NCI-H2171 (cell line): ENCODE measurements at regions not wholly inside any gene's neighbourhood (a gene's known extent, or its start where the extent isn't known, plus 50 kb on each side); places are given as distances from the start of the nearest gene placed in this dataset.

Source experiments
- DNase-seq: peaks from one replicate; lab custom pipeline; 2025; lab: John Stamatoyannopoulos, UW

DNA sequence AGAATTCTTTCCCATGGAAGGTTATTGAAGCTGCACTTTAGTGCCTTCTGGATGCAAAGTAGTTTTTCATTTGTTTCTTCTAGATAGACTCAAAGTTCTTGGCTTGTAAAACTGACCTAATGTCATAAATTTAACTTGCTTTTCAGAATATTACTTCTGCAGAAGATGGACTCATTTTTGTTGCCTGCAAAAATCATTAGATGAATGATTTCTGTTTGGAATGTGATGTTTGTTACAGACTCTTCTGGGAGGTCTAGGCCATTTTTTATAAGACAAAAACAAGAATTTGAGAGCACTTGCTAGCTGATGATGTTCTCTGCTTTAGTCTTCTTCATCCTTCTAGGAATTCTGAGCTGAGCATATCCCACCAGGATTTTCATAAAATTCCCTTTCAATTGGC is 308.6 kb upstream of the GIMD1 start:
- no peak for DNase-seq

DNA sequence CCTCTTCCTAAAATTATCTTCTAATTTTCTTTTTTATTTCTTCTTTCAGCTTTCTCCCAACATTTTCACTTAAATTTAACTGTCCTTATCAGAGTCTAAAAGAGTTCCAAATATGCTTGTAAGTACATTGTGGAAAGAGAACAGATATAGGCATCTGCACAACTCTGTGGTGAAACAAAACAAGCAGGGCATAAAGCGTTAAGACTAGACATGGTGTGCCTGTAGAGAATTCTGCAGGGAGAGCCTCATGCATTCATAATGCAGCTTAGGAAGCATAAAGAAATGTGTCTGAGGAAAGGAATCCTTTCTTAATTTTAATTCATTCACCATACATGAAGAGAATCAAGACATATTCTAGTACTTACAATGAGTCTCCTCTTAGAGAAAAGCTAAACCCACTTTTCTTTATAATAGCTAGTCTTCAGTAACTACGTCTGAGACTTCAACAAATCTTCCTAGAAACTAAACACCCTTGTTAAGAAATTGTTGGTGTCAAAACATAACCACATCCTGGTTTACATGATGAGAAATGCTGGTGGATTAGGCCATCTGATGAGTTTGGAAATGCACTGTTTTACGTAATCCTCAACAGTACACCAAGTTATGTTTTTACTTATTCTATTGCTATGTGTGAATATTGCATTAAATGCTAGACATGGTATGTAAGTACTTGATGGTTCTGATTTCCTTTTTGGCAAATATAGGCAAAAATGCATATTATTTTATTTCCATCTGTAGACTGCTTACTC is 307.8 kb upstream of the GIMD1 start:
- DNase-seq: no peak

DNA sequence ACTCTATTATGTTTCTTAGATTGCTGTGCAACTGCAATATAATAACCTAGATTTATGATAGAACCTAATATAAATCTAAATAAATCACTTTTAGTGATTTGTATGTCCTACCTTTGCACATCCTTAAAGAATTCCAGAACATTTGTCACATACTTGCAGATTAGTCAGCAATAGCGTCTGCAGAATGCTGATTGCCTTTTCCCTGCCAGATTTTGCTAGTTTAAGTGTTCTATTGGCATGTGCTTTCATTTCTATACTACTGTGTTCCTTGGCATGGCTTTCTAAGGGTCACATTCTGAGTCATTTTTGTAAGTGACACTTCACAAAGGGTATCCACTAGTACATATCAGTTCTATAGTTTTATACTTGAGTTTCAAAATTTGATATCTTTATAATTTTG is 303.1 kb upstream of the GIMD1 start:
- no peak for DNase-seq

DNA sequence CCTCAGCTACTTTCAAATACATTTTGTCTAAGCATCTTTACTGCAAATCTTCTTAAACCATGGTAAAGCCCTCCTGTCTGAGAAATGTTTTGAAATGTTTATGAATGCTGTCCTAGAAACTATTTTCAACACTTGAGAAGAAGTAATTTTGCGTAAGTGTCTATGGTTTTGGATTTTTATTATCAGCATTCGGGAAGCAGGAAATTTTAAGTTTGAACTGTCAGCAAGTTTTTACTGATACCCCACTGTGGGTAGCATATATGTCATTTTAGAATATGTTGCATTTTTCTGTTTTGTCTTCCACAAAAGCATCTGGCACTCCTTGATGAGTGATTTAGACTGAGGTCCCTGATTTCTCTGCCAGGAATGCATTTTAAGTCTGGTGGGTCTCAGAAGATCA is 302.4 kb upstream of the GIMD1 start:
- no peak for DNase-seq

DNA sequence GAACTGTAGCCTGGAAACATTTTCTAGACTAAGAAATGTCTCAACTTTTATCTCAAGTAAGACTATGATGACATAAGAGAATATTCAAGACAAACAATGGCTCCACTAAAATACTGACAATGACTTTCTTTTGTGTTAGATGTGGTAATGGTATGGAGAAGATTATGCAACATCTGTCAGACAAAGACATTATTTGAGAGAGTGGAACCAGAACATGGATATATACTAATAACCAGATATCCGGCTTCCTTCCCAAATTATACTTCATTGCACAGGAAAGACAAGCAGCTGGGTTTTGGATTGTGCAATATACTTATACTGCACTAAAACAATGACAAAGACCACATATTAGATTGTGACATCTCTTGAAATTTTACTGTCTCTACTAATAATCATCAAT is 290.8 kb upstream of the GIMD1 start:
- no peak for DNase-seq

DNA sequence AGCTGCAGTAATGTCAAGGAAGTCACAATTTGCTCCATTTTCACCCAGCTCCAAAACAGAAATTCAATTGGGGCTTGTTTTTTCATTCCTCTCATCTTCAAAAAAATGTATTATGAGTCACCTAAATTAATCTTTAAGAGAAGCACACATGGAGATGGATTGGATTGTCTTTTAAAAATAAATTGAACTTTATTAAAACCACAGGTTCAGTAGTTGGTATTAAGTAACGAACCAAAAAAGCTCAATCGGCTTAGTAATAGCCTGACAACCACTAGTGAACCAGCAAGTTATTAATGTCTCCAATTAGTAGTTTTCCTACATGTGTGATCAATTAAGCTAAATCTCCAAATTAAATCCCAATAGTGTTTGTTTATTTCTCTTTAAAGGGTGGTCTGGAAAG is 283.5 kb upstream of the GIMD1 start:
- DNase-seq: no peak

DNA sequence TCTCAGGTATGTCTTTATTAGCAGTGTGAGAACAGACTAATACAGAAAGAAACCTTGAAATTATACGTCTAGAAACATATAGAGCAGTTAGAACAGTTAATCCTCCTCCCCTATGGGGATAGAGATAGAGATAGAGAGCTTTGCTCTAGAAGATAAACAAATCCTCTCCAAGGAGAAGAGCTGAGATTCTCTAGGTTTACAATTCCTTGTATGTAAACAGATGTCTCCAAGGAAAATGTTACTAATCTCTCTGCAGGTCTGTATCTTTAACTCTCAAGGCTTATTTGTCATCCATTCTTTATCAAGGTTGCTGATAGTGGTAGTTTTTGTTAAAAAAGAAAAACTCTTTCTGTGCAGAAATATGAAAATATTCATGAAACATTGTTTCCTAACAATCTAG is 282.1 kb upstream of the GIMD1 start:
- no peak for DNase-seq

DNA sequence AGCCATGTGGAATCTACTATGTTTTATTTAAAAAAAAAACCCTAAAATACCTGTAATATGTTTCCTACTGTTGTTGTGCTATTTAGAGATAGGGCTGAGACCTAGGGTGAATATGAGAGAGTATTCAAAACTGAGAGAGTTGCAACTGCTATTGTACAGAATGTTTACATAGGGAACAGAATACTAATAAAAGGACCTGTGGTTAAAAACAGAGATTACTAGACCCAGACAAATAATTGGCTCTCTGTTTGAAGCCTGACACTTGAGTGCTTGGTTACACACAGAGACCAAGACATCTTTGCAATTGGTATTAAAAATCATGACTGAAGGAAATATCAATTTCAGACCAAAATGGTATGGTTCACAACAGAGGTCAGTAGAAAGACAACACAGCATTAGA is 278.9 kb upstream of the GIMD1 start:
- DNase-seq: no peak

DNA sequence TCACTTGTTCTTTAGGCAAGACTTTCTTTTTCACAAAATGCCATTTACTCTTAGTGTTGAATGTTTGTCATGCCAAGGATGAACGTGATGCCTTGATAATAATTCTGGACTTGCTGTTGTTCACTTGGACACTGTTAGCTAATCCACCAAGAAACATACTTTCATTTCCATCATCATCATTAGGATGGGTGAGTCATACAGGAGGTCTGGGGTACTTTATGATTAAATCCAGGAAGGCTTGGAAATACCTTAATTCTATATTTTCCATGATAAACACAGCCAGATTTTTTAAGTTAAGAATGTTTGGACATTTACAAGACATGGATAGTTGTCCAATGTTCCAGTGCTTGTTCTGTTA is 260.7 kb upstream of the GIMD1 start:
- DNase-seq: no peak

DNA sequence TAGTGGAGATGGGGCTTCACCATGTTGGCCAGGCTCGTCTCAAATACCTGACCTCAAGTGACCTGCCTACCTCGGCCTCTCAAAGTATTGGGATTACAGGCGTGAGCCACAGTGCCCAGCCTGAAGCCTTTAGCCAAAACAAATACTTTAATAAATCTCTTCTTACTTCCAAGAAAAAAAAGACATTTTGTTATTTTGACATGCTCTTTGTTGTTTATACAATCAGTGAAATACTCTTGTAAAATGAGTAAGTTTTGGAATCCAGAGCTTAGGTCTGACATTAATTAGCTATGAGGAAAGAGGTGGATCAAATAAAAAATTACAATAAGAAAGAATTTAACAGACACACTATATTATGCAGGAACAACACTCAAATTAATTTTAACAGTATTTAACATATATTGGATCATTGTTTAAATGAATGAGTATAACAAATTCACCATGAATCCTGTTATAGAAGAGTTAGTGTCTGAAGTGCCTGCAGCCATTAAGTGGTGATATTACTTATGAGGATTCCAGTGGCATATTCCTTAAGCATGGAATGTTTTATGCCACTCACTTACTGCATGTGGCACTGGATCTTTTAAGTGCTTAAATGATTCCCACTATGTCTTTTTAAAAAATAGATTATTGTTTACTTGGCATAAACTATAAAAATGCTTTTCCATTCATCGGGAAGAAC is 260.1 kb upstream of the GIMD1 start:
- DNase-seq: no peak

DNA sequence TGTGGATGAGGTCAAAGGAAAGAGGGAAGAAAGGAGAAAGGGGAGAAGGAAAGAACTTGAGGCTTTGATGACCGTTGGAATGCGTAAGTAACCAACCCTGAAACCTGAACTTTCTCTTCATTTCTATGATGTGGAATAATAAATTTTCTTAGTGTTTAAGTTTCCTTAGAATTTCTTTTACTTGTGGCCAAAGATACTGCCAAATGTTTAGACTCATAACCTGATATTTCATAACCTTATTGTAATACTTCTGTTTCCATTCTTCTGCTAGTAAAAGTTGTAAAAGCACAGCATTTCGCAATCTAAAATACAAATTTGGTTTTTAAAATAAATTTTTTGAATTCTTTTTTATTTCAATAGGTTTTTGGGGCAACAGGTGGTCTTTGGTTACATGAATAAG is 258.5 kb upstream of the GIMD1 start:
- DNase-seq: no peak

DNA sequence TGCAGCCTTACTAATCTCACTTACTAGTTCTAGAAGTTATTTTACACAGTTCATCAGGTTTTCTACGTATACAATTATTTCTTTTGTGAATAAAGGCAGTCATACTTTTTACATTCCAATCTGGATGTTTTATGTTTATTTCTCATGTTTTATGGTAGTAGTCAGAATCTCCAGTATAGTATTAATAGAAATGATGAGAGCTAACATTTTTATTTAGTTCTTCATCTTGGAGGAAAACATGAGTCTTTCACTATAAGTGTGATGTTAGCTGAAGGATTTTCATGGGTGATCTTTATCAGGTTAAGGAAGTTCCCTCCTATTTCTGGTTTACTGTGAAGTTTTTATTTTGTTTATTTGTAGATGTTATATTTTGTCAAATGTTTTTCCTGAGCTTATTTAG is 256.1 kb upstream of the GIMD1 start:
- DNase-seq: no peak

DNA sequence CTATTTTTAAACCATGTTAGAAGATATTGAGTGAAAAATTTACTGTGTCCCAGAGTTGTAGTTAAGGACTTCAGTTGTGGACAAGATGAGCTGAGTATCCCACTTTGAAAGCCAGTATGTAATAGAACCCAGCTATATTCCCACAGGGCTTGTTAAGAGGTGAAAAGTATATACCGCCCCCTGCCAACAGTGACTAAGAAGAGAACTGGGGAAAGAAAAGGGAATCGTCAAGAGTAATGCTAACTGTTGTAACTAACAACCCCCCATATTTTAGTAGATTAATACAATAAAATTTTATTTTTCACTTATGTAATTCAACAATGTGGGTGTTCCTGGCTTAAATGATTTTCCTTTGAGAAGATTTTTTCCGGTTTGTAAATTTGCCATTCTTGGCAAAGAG is 250.4 kb upstream of the GIMD1 start:
- DNase-seq: no peak

DNA sequence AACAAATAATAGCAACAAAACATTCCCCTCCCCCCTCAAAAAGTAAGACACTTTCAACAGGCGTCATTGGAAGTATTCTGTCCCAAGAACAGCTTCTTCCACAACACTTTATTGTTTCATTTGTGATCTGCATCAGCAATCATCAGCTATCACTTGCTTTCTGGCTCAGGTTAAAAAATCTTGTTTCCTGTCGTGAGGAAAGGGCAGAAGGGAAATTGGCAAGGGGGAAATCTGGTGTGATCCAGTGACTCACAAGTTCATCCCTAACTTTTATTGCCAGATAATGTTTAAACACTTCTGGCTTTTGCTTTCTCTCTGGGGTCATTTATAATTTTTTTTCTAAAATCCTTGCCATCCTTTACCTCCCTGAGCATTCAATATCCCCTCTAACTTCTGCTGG is 247.4 kb upstream of the GIMD1 start:
- no peak for DNase-seq

DNA sequence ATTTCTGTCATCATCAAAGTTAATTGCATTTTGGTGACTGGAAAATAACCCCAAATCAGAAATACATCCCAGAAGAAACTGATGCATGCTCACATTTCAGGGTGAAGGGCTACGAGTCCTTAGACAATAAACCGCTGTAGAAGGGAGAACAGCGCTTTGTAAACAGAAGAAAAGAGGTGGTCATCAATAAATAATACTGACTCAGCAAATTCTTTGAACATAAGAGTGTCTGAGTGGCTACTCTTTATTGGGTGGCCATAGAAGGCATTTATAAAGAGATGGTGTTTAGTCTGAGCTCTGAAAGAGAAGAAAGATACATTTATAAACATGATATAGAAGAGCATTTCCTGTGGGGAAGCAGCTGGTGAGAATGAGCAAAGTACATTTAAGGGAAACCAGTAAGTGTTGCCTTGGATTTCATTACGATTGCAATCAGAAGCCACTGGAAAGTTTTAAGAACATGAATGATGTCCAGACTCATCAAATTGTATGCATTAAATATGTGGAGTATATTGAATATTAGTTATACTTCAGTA is 246.9 kb upstream of the GIMD1 start:
- DNase-seq: no peak

DNA sequence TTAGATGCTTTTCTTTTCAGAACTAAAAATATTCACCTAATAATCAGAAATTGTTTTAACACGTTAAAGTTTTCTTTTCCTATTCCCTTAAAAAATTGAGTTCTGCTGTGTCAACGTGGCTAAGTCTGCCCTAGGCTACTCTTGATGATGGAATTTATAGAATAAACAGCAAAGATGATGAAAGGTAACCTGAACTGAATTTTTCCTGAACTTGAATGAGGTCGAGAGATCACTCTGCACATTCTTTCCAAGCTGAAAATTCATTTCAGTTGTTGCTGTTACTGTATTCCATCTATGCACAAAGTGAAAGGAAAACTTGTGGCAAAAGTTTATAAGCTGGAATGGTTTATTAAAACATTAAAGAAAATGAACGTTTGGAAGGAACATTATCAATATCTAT is 245.9 kb upstream of the GIMD1 start:
- DNase-seq: no peak

DNA sequence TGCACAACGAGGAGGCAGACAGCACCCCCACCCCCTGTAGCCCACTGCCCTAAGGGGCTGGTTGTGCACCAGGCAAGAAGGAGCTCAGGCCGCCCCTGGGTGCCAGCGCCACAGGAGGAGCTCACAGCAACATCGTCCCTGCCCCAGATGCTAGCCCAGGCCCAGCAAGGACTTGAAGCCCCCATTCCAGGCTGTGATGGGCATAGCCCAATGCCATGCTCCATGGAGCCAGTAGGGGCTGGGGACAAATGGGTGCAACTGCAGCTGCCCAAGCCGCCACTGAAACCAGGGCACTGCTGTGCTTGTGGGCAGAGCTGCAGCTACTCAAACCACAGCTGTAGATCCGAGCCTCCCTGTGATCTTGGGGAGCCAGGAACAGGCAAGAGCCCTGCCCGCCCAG is 241.3 kb upstream of the GIMD1 start:
- no peak for DNase-seq

DNA sequence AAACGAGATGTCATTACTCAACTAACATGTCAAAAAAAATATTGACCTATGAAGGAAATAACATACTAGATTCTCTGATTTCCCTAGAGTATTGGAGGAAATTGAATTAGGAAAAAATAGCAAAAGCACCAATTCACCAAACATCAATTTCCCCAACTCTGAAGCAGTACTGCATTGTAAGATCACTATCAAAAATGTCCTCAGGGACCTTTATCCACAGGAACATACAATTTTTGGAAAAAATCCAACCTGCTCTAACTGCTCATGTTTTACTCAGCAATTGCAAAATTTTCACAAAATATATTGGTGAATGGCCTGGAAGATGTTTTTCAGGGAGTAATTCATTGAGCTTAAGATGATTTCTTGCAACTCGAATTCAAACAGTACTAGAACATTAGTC is 239.0 kb upstream of the GIMD1 start:
- no peak for DNase-seq

DNA sequence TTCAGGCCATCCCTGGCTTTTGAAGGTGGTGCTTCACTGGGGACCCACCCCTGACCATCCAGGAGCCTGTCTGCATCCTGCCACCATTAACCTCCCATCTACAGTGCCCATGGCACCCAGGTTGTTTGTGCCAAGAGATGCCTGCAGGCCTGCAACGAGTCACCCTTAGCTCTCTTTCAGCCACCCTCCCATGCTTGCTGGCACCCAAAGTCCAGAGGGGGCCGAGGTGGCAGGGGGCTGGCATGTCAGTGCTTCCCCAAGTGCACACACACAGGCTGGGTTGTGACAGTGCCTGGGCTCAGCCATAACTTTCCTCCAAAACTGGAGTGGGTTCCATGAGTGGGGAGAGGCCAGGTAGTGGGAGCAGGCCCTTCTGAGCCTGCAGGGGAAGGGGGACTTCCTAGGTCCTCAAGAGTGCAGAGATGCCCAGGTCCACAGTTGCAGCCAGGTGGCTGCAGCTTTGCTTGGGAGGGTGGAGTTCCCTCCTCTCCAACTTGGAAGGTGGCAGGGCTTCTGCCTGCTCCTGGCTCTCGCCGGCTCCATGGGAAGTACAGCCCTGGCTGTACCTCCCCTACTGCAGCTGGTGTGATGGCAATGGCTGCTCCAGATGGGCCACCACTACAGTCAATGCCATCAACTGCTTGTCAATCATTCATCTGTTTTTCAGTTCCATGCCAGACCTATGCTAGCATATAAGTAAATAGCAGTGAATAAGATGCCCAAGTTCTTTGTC is 235.9 kb upstream of the GIMD1 start:
- no peak for DNase-seq

DNA sequence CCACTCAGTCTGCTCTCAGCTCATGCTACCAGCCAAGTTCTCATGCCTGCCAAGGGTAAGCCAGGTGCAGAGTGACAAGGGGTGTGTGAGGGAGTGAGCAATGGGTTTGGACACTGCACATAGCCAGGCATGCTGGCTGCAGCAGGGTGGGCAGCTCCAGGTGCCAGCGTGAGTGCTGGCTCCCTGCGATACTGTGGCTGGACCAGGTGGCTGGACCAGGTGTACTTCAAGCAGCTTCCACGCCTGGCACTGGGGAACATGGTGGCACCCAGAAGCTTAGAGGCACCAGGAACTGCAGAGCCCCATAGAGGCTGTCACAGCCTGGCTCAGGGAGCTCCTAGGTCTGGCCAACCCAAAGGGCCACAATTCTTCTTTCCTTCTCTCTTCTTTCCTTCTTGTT is 234.9 kb upstream of the GIMD1 start:
- DNase-seq: no peak

DNA sequence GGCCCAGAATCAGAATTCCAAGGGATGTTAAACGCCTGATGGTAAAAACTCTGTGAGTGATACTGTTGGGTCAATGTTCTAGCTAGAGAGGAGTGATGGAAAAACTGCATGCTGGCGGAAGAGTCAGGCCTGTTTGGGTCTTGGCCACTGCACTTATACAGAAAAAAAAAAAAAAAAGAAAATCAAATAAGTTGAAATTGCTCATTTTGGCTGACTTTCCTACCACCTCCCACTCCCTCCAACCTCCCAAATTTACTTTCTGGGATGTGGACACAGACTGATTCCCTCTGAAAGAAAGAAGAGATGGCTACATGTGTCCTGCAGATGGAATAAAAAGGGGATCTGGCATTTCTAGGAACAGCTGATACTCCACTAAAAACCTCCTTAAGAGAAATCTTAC is 234.1 kb upstream of the GIMD1 start:
- DNase-seq: no peak

DNA sequence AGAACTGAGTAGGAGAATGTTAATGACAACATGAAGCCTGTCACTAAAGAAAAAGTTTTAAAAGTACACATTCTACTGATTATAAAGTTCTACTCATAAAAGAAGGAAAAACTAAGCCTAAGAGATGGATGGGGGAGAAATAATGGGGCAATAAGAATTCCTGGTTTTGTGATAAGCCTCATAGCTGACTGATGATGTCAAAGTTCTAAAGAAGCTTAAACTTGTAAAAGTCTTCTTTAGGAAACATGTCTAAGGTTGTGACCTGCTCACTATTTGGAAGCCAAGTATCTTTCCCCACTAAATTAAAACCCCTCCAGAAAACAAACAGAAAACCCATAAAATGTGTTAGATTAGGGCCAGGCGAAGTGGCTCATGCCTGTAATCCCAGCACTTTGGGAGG is 232.9 kb upstream of the GIMD1 start:
- DNase-seq: no peak

DNA sequence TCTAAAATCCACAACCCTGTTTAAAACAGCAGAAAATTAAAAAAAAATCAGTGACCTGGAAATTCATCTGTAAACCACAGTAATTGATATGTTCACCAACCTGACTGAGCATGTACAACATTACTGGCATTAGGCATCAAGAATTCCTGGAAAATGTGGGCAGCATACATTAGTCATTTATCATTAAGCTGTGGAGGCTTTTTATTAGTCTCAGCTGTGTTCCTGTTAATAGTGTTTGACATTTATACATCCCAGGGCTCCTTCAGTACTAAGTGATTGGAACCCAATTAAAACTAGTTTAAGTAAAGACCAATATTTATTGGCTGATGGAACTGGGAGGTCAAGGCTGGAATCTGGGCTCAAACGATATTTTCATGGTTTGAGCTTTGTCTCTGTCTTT is 227.3 kb upstream of the GIMD1 start:
- no peak for DNase-seq
